Retinal pigment epithelial cell (primary cell): ENCODE measurements at regions not wholly inside any gene's neighbourhood (a gene's known extent, or its start where the extent isn't known, plus 50 kb on each side); places are given as distances from the start of the nearest gene placed in this dataset.

Source experiments
- DNase-seq: peaks from one replicate; pipeline ENCODE4 v3.0.0-alpha.2; 2010; ENCODE audit warnings: low read depth
- H3K4me3 ChIP-seq: 2 replicates; pipeline ENCODE4 v1.5.1; 2011; ENCODE audit warnings: mild to moderate bottlenecking, low read length, control low read depth, moderate library complexity
- TF ChIP-seq, protein P1 (sequence below): conservative IDR thresholded peaks from 2 replicates; pipeline ENCODE4 v1.5.1; 2011; ENCODE audit warnings: low read depth, low read length, control low read depth, inconsistent platforms

DNA sequence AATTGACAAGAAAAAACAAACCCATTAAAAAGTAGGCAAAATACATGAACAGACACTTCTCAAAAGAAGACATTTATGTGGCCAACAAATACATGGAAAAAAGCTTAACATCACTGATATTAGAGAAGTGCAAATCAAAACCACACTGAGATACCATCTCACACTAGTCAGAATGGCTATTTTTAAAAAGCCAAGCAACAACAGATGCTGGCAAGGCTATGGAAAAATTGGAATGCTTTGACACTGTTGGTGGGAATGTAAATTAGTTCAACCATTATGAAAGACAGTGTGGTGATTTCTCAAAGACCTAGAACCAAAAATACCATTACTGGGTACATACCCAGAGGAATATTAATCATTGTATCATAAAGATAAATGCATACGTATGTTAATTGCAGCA is 641.1 kb upstream of the B3GALT2 start:
- H3K4me3 ChIP-seq = no peak overlapping the region
- no peak for DNase-seq
- TF ChIP-seq, protein P1, sequence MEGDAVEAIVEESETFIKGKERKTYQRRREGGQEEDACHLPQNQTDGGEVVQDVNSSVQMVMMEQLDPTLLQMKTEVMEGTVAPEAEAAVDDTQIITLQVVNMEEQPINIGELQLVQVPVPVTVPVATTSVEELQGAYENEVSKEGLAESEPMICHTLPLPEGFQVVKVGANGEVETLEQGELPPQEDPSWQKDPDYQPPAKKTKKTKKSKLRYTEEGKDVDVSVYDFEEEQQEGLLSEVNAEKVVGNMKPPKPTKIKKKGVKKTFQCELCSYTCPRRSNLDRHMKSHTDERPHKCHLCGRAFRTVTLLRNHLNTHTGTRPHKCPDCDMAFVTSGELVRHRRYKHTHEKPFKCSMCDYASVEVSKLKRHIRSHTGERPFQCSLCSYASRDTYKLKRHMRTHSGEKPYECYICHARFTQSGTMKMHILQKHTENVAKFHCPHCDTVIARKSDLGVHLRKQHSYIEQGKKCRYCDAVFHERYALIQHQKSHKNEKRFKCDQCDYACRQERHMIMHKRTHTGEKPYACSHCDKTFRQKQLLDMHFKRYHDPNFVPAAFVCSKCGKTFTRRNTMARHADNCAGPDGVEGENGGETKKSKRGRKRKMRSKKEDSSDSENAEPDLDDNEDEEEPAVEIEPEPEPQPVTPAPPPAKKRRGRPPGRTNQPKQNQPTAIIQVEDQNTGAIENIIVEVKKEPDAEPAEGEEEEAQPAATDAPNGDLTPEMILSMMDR = no peak

DNA sequence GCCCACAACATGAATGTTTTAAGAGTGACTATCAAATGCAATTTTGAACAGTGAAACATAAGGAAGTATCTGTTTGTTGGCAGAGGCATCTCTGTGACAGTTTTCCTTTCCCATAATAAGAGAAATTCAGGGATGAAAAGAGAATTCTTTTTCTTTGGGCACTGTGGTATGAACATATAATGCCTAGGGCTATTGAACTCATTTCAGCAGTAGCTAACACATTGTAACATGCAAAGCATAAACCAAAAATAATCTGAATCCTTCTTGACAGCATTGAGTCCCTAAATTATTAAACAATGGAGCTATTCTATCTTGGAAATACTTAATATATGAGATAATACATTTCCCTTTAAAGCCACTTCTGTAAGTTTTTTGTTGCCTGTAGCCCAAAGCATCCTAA is 633.0 kb upstream of the B3GALT2 start:
- H3K4me3 ChIP-seq = no peak overlapping the region
- DNase-seq = no peak
- TF ChIP-seq, protein P1 = no peak

DNA sequence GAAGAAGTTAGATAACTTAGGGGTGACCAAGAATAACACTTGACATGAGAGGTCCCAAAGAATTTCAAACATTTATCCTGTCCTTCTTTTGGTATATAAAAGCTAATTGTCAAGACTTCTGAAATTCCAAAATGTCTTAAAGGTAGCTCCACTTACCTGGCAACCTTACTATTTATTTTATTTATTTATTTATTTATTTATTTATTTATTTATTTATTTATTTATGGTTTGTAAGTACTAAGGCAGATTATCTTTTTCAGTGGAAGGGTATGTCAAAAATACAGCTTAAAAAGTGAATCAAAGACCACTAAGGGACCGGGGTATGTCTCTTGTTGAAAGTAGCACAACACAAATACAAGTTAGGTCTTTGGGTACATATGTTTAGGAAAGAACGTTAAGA is 620.8 kb upstream of the B3GALT2 start:
- TF ChIP-seq, protein P1 = no peak
- no peak for DNase-seq
- H3K4me3 ChIP-seq = no peak overlapping the region

DNA sequence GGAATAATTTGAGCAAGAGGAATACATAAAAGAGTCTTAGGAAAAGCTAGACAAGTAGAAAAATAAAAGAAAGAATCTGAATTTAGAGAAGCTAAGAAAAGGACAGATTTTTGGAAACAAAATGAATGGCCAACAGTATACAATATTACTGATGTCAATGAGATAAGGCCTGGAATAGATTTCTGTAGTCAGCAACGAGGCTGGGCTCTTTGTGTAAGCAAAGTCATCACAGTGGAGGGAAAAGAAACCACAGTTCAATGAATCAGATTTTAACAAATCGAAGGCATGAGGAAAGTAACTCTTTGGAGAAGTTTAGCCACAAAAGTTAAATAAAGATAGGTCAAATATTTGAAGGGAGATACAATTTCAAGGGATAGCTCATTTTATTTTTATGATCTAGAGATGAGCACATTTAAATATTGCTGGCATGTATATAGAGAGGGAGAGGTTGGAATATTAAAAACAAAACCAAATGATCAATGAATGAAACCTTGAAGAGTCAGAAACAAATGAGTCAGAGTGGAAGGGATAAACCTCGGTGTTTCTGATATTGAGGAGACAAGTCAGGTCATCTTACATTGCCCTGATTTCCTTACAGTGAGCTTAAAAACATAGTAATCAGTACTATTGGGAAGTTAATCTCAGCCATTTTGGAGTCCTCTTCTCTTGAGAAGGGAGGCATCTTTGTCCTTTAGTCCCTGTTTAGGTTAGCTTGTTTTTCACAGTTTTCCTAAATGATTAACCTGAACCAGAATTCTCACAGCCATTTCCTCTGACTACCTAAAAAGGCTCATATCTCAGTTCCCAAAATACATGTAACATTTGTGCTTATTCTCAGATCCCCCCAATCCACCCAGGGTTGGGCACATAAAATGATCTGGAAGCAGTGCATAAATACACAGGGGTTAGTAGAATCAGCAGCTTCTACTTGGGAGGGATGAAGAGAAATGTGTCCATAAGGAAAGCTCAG is 620.0 kb upstream of the B3GALT2 start:
- TF ChIP-seq, protein P1 = no peak

DNA sequence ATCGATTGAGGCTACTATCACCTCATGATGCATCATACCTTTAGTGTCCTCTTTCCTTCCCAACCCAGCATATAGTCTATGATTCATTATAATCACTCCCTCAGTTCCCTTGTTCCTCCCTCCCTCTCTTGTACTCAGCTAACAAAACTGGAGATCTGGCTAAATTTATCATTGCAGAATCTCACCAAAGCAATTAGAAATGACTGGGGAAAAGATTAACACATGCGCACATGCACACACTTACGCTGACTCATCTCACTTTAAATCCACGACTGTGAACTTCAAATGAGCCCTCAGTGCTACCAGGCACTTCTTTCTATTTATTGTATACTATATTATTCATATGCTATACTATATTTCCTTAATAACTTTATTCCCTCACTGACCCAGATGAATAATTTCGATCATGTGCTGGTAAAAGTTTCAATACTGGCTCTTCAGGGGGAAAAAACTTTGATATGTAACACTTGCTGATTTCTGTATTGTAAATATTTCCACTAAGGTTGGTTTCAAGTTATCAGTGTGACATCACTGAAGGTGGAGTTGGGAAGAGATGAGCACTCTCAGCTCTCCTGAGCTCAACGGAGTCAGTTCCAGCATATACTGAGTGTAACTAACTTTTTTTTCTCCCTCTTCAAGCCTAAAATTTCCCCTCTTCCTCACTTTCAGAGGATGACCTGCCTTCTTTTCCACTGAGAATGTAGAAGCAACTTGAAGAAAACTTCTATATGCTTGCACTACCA is 613.7 kb upstream of the B3GALT2 start:
- DNase-seq = peak; percentile 47
- TF ChIP-seq, protein P1 = no peak

More for the DNA sequence above, 620.0 kb upstream of the B3GALT2 start:
- H3K4me3 ChIP-seq = no peak overlapping the region
- DNase-seq = no peak

DNA sequence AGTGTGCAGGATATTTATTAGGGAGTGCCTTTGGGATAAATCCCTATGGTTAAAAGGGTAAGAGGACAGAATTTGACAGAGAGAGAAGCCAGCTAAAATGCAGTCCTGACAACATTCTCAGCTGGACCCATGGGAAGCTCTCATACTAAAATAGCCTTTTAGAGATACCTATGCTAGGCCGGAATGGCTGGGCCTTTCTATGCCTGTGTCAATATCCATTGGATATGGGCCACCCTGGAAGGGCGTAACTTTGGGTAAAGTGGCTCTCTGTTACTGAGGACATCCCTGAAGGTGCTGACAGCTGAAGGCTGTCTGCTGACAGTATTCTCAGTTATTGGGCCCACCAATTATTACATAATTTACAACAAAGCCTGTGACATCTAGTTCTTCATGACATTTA is 613.0 kb upstream of the B3GALT2 start:
- no peak for DNase-seq
- H3K4me3 ChIP-seq = no peak overlapping the region
- TF ChIP-seq, protein P1 = no peak

More for the DNA sequence above, 613.7 kb upstream of the B3GALT2 start:
- H3K4me3 ChIP-seq = no peak overlapping the region

DNA sequence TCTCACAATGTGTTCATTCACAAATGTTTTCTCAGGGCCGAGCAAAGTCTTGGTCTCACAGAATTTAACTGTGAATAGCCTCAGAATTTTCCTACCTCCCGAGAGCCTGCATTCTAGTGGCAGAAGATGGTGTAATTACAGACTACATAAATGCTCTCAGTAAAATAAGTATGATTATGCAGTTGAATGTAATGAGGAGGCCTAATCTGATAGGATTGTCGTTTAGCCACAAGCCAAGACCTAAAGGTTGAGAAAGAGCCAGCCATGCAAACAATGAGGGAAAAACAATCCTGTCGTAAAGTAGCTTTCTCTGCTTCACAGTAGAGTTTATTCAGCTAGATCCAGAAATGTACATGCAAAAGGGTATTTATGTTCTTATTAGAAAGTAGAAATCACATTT is 607.8 kb upstream of the B3GALT2 start:
- no peak overlapping the region for H3K4me3 ChIP-seq
- TF ChIP-seq, protein P1 = no peak
- DNase-seq = peak; percentile 46
